Psoas muscle (tissue), 7 donors: ENCODE measurements at regions not wholly inside any gene's neighbourhood (a gene's known extent, or its start where the extent isn't known, plus 50 kb on each side); places are given as distances from the start of the nearest gene placed in this dataset.

Experiments
- ATAC-seq, 4 donors: fragments of 200-7000 bp; cut with Tn5 transposase; one replicate each; pipeline ENCODE4 v1.9.1; 2020; ENCODE audit warnings: moderate library complexity in 3 of 4, mild to moderate bottlenecking in 2 of 4
- DNase-seq, 2 donors: peaks; one replicate each; pipeline ENCODE4 v3.0.0-alpha.2; 2020
- H3K27ac ChIP-seq: fragments of 200-600 bp; one replicate; pipeline ENCODE4 v1.8.0; 2022
- H3K27me3 ChIP-seq, 3 donors: fragments of 200-600 bp in 1 of 3; one replicate each; pipeline versions ENCODE4 v1.6.1 to v1.8.0; 2013 to 2022; ENCODE audit warnings: low read length in 2 of 3, mild to moderate bottlenecking in 2 of 3, moderate library complexity in 1 of 3; ENCODE audit not compliant: insufficient read depth in 3 of 3
- H3K36me3 ChIP-seq, 2 donors: fragments of 200-600 bp in 1 of 2; one replicate each; pipeline versions ENCODE4 v1.6.1 to v1.8.0; 2013 to 2022; ENCODE audit warnings: low read depth in 1 of 2, mild to moderate bottlenecking in 1 of 2, moderate library complexity in 1 of 2; ENCODE audit not compliant: insufficient read depth in 1 of 2
- H3K4me1 ChIP-seq: fragments of 200-600 bp; one replicate; pipeline ENCODE4 v1.8.0; 2022
- H3K4me3 ChIP-seq: fragments of 200-600 bp; one replicate; pipeline ENCODE4 v1.8.0; 2022; ENCODE audit warnings: mild to moderate bottlenecking
- H3K9me3 ChIP-seq: fragments of 200-600 bp; one replicate; pipeline ENCODE4 v1.8.0; 2022
- CTCF ChIP-seq: fragments of 200-600 bp; IDR thresholded peaks from one replicate; pipeline ENCODE4 v1.8.0; 2022; ENCODE audit warnings: antibody characterized with exemption
- WGBS, 3 donors: extraction: QIAGEN DNeasy Blood & Tissue Kit; methylation state at CpG; one replicate each; pipeline versions ENCODE4 v1.1.6 to v1.1.7; 2013; 5-methylcytosine and 5-hydroxymethylcytosine counted together
- intact Hi-C, 2 donors: fragments of 100-400 bp; cut with DNase I; formaldehyde crosslinking; loops; one replicate each; pipeline versions ENCODE4 v1.11.0 to v1.14.2; 2022
- donor health status: healthy with polysubstance abuse.
- donor health status: DM: no; HTN: no; CAD: no; lungs with moderate emphysema.
- donor health status: Bipolar disorder and iron deficiency.
- donor health status: healthy.
- donor health status: DM: yes; HTN: yes; CAD: no.
- donor health status: DM: no; HTN: no; CAD: no.
- donor health status: DM: yes; HTN: yes; CAD: no.

DNA sequence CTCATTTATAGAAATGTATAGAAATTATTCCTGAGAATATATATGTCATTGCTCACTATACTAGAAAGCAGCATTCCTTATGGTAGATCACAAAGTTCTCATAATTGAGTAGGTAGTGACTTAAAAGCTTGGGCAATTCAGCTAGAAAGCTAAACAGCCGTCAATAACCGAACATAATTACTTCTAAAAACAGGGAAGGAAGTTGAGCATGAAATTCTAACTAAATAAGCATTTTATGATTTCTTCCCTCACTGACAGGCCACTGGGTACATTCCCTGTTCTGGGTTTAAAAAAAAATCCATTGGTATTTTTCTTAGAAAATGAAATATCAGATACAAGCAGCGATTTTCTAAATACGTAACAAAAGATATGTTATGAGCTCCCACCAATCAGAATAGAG, 91.1 kb upstream of the DAB2 start:
- intact Hi-C loops, result no loop called here

DNA sequence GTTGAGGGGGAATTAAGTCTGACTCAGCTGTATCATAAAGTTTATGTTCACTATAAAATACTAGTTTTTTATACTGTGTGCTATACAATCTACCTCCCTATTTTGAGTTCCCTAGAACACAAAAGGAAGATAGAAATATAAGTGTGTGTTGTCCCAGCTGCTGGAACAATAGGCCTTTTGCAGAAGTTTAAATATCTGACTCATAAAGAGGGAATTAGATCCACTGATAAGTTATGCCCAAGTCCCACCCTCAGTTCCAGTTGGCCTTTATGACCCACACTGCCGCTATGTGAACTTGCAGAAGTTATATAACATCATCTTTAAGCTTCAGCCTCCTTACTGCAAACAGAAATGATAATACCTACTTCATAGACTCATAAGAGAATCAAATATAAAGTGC, 88.5 kb upstream of the DAB2 start:
- DNase-seq (no peak), ATAC-seq (no peak)
- no peaks in the 10 kb centered on the region for H3K9me3 ChIP-seq
- H3K4me1 ChIP-seq, result no peaks in the 10 kb centered on the region
- TF ChIP-seq CTCF, result no peak
- H3K36me3 ChIP-seq, result no peaks in the 10 kb centered on the region
- H3K4me3 ChIP-seq, result no peak overlapping the region
- intact Hi-C loops, result no loop called here
- no peak overlapping the region for H3K27ac ChIP-seq
- H3K27me3 ChIP-seq, result no peaks in the 10 kb centered on the region
- WGBS, 3 donors, result 78 to 94% (median 85%) methylated on average over 1 of the region's 1 CpG

More for the DNA sequence above, 91.1 kb upstream of the DAB2 start:
- no peak for TF ChIP-seq CTCF
- H3K36me3 ChIP-seq, result no peaks in the 10 kb centered on the region
- H3K9me3 ChIP-seq, result no peaks in the 10 kb centered on the region
- 39 to 61% (median 52%) methylated on average over 4 of the region's 4 CpGs for WGBS, 3 donors
- ATAC-seq, result no peak
- DNase-seq, result no peak
- H3K4me1 ChIP-seq, result peaks cover 13% of the 10 kb centered on the region
- H3K27me3 ChIP-seq, result no peaks in the 10 kb centered on the region
- H3K4me3 ChIP-seq, result no peak overlapping the region
- H3K27ac ChIP-seq, result no peak overlapping the region

- DNase-seq (no peak), ATAC-seq (no peak)
- Histone ChIP-seq H3K9me3 (no peaks in the 10 kb centered on the region), H3K27ac (no peak overlapping the region), H3K4me3 (no peak overlapping the region), H3K4me1 (peaks cover 9% of the 10 kb centered on the region), H3K27me3 (no peaks in the 10 kb centered on the region), H3K36me3 (no peaks in the 10 kb centered on the region)
- WGBS, 3 donors, result 45 to 57% (median 54%) methylated on average over 5 of the region's 5 CpGs
- intact Hi-C loops, result no loop called here
- TF ChIP-seq CTCF, result no peak
Observed at GRCh38 chr5:39506211-39506610, 81.4 kb upstream of the DAB2 start.

DNA sequence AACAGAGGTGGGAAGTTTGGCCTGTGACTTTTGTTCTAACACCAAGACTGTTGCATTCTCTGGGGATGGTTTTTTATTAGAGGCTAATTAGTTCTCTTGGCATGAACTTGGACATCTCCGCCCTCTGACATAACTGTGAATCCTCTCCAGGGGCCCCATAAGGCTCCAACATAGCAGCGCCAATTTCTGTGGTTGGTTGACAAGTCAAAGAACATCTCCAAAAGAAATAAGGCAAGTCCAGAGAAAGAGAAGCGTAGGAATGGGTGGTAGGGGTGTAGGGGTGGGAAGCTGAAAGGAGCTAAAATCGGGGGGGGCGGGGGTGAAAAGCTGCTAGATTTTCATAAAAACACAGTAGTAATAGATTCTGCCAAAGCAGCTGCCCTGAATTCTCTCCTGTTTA, 81.0 kb upstream of the DAB2 start:
- intact Hi-C loops, result no loop called here
- WGBS, 3 donors, result 69 to 89% (median 81%) methylated on average over 5 of the region's 5 CpGs
- no peak for DNase-seq
- H3K36me3 ChIP-seq, result no peaks in the 10 kb centered on the region
- no peaks in the 10 kb centered on the region for H3K9me3 ChIP-seq
- no peak overlapping the region for H3K27ac ChIP-seq
- no peak overlapping the region for H3K4me3 ChIP-seq
- H3K27me3 ChIP-seq, result no peaks in the 10 kb centered on the region
- TF ChIP-seq CTCF, result no peak
- no peak for ATAC-seq
- H3K4me1 ChIP-seq, result peaks cover 9% of the 10 kb centered on the region

GRCh38 chr5:39505363-39505762, 80.6 kb upstream of the DAB2 start:
- H3K36me3 ChIP-seq, result no peaks in the 10 kb centered on the region
- ATAC-seq (no peak), DNase-seq (no peak)
- TF ChIP-seq CTCF, result no peak
- H3K27ac ChIP-seq, result no peak overlapping the region
- intact Hi-C loops, result no loop called here
- peaks cover 9% of the 10 kb centered on the region for H3K4me1 ChIP-seq
- H3K9me3 ChIP-seq, result no peaks in the 10 kb centered on the region
- H3K27me3 ChIP-seq, result no peaks in the 10 kb centered on the region
- no peak overlapping the region for H3K4me3 ChIP-seq
